A673 (cell line): ENCODE measurements at regions not wholly inside any gene's neighbourhood (a gene's known extent, or its start where the extent isn't known, plus 50 kb on each side); places are given as distances from the start of the nearest gene placed in this dataset.

Experiments used
- EZH2 ChIP-seq: fragments of 200-600 bp; sonication (generic); IDR thresholded peaks from 2 replicates; pipeline ENCODE4 v1.6.1; 2017; ENCODE audit warnings: borderline replicate concordance, low read depth, mild to moderate bottlenecking, mixed read lengths, antibody characterized with exemption, low read length; ENCODE audit not compliant: poor library complexity, severe bottlenecking
- TF ChIP-seq, protein P1 (sequence below): fragments of 300-800, 200-600 bp; sonication (generic); conservative IDR thresholded peaks from 2 replicates; pipeline ENCODE4 v1.5.1; 2017; ENCODE audit warnings: low read depth, mild to moderate bottlenecking, antibody characterized with exemption, low read length, moderate library complexity, mixed read lengths

GRCh38 chr15:59797756-59798604, 108.9 kb upstream of the BNIP2 start:
- TF ChIP-seq, protein P1, sequence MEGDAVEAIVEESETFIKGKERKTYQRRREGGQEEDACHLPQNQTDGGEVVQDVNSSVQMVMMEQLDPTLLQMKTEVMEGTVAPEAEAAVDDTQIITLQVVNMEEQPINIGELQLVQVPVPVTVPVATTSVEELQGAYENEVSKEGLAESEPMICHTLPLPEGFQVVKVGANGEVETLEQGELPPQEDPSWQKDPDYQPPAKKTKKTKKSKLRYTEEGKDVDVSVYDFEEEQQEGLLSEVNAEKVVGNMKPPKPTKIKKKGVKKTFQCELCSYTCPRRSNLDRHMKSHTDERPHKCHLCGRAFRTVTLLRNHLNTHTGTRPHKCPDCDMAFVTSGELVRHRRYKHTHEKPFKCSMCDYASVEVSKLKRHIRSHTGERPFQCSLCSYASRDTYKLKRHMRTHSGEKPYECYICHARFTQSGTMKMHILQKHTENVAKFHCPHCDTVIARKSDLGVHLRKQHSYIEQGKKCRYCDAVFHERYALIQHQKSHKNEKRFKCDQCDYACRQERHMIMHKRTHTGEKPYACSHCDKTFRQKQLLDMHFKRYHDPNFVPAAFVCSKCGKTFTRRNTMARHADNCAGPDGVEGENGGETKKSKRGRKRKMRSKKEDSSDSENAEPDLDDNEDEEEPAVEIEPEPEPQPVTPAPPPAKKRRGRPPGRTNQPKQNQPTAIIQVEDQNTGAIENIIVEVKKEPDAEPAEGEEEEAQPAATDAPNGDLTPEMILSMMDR: no peak
- no peak for TF ChIP-seq EZH2
